Fibroblast of skin of left quadriceps (primary cell): ENCODE measurements at regions not wholly inside any gene's neighbourhood (a gene's known extent, or its start where the extent isn't known, plus 50 kb on each side); places are given as distances from the start of the nearest gene placed in this dataset.

ENCODE experiments used
- DNase-seq, 2 experiments: peaks; one replicate each; pipeline ENCODE4 v3.0.0-alpha.2; 2013; ENCODE audit warnings: low read depth in 2 of 2

- DNase-seq = no peak
Observed at GRCh38 chr7:7117935-7118586, 64.3 kb upstream of the C1GALT1 start.

- DNase-seq = no peak
Observed at GRCh38 chr7:7118822-7119221, 63.5 kb upstream of the C1GALT1 start.

- DNase-seq = no peak
Observed at GRCh38 chr7:7119729-7120128, 62.6 kb upstream of the C1GALT1 start.

- no peak for DNase-seq
Observed at GRCh38 chr7:7122033-7122478, 60.3 kb upstream of the C1GALT1 start.

GRCh38 chr7:7122701-7123281 is 59.6 kb upstream of the C1GALT1 start:
- peak; percentile 59 to 71 for DNase-seq

GRCh38 chr7:7125963-7126362 is 56.4 kb upstream of the C1GALT1 start:
- no peak for DNase-seq

- no peak for DNase-seq
Observed at GRCh38 chr7:7127773-7128172, 54.6 kb upstream of the C1GALT1 start.

- no peak for DNase-seq
Observed at GRCh38 chr7:7129381-7129780, 53.0 kb upstream of the C1GALT1 start.

GRCh38 chr7:7131273-7131672 is 51.1 kb upstream of the C1GALT1 start:
- no peak for DNase-seq
